ENCODE measurements at regions not wholly inside any gene's neighbourhood (a gene's known extent, or its start where the extent isn't known, plus 50 kb on each side); places are given as distances from the start of the nearest gene placed in this dataset.

DNA sequence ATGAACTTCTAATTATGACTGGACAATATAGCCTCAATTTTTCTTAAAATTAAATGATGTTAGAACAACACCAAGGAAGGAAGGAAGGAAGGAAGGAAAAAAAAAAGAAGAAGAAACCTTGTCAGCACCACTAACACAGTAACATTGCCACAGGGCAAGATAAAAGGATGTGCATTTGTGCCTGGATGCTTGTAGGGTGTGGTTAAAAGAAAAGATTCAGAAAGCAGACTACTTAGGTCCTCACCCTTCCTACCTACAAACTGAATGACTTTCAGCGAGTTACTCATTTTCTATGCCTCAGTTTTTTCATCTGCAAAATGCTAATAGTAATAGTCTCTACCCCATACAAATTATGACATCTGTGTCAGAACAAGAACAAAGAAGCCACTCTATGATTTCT is 778.3 kb downstream of the MCTP2 start:
- TF ChIP-seq CTCF (IDR thresholded peaks at IDR 0.05; ENCODE audit: borderline replicate concordance, extremely low read depth, low read length, poor library complexity, severe bottlenecking): no peak
- no peak for TF ChIP-seq EZH2 (IDR thresholded peaks at IDR 0.05; ENCODE audit: borderline replicate concordance, low read depth, low read length, severe bottlenecking)
